CD4-positive, alpha-beta T cell (primary cell): ENCODE measurements at regions not wholly inside any gene's neighbourhood (a gene's known extent, or its start where the extent isn't known, plus 50 kb on each side); places are given as distances from the start of the nearest gene placed in this dataset.

Experiments
- ATAC-seq: fragments of 200-7000 bp; cut with Tn5 transposase; one replicate; pipeline ENCODE4 v1.10.0; 2022; ENCODE audit warnings: mild to moderate bottlenecking; ENCODE audit not compliant: poor library complexity
- CTCF ChIA-PET: fragments of 350-600 bp; sonication (Branson Sonifier 250); formaldehyde crosslinking; loops from one replicate; lab custom pipeline; 2021; ENCODE audit warnings: antibody characterized with exemption, inconsistent platforms; lab: Charles Lee
- POLR2A ChIA-PET: fragments of 350-600 bp; sonication (Branson Sonifier 250); formaldehyde crosslinking; loops from one replicate; lab custom pipeline; 2021; ENCODE audit warnings: antibody characterized with exemption, inconsistent platforms; lab: Charles Lee
- DNase-seq, 14 experiments: peaks; one replicate each; pipeline ENCODE4 v3.0.0-alpha.2; 2013 to 2020; ENCODE audit warnings: mixed read lengths in 2 of 14
- H3K27ac ChIP-seq, 2 donors: one replicate each; pipeline versions ENCODE4 v1.5.1 to v1.7.0; 2013; ENCODE audit warnings: low read length in 2 of 2, low read depth in 1 of 2, mild to moderate bottlenecking in 1 of 2
- H3K27me3 ChIP-seq, 2 experiments: 1 replicate in 1 of 2; 2 replicates in 1 of 2; pipeline versions ENCODE4 v1.6.1 to v1.7.0; 2013; ENCODE audit warnings: low read length in 2 of 2, control low read depth in 1 of 2, mild to moderate bottlenecking in 1 of 2, moderate library complexity in 1 of 2; ENCODE audit not compliant: insufficient read depth in 2 of 2, control insufficient read depth in 1 of 2
- H3K36me3 ChIP-seq: one replicate; pipeline ENCODE4 v1.6.1; 2013; ENCODE audit warnings: low read length, control low read depth; ENCODE audit not compliant: insufficient read depth
- H3K4me1 ChIP-seq: one replicate; pipeline ENCODE4 v1.6.1; 2013; ENCODE audit warnings: low read length, control low read depth; ENCODE audit not compliant: insufficient read depth
- H3K4me3 ChIP-seq: one replicate; pipeline ENCODE4 v1.5.1; 2013; ENCODE audit warnings: mild to moderate bottlenecking, low read length, moderate library complexity
- H3K9me3 ChIP-seq, 2 experiments: 1 replicate in 1 of 2; 2 replicates in 1 of 2; pipeline versions ENCODE4 v1.6.1 to v1.7.0; 2013; ENCODE audit warnings: low read length in 2 of 2, mild to moderate bottlenecking in 2 of 2, control low read depth in 1 of 2, moderate library complexity in 1 of 2; ENCODE audit not compliant: control insufficient read depth in 1 of 2, insufficient read depth in 1 of 2
- H3K27ac Mint-ChIP-seq: one replicate; pipeline ENCODE4 v1.8.0; 2020; ENCODE audit warnings: mixed read lengths
- H3K27me3 Mint-ChIP-seq: one replicate; pipeline ENCODE4 v1.8.0; 2021; ENCODE audit warnings: mixed read lengths
- H3K36me3 Mint-ChIP-seq: one replicate; pipeline ENCODE4 v1.8.0; 2021; ENCODE audit warnings: low read depth, mixed read lengths
- H3K4me1 Mint-ChIP-seq: one replicate; pipeline ENCODE4 v1.8.0; 2021; ENCODE audit warnings: low read depth, mixed read lengths
- H3K4me3 Mint-ChIP-seq: one replicate; pipeline ENCODE4 v1.8.0; 2020; ENCODE audit warnings: mild to moderate bottlenecking, mixed read lengths
- H3K9me3 Mint-ChIP-seq: one replicate; pipeline ENCODE4 v1.8.0; 2020; ENCODE audit warnings: mixed read lengths
- intact Hi-C, 2 experiments: fragments of 100-400 bp; cut with DNase I in 1 of 2; cut with micrococcal nuclease in 1 of 2; formaldehyde crosslinking; loops; one replicate each; pipeline versions ENCODE4 v1.15.1 to v1.9.0; 2023 to 2025; cut with DNase I, micrococcal nuclease
- TF ChIP-seq, protein P1 (sequence below): fragments of 200-600 bp; IDR thresholded peaks from one replicate; pipeline ENCODE4 v1.8.0; 2022; ENCODE audit warnings: antibody characterized with exemption, mild to moderate bottlenecking

DNA sequence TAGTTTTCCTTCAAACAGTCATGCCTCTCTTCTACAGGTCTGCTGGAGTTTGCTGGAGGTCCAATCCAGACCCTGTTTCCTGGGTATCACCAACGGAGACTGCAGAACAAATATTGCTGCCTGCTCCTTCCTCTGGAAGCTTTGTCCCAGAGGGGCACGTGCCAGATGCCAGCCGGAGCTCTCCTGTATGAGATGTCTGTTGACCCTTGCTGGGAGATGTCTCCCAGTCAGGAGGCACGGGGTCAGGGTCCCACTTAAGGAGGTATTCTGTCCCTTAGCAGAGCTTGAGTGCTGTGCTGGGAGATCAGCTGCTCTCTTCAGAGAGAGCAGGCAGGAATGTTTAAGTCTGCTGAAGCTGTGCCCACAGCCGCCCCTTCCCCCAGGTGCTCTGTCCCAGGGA is 666.9 kb downstream of the FRK start:
- intact Hi-C loops: no loop called here
- Mint-ChIP-seq H3K27me3 (no peaks in the 10 kb centered on the region), H3K27ac (no peak overlapping the region), H3K36me3 (no peaks in the 10 kb centered on the region), H3K9me3 (peaks cover 19% of the 10 kb centered on the region), H3K4me1 (no peaks in the 10 kb centered on the region), H3K4me3 (no peak overlapping the region)
- TF ChIP-seq, protein P1, sequence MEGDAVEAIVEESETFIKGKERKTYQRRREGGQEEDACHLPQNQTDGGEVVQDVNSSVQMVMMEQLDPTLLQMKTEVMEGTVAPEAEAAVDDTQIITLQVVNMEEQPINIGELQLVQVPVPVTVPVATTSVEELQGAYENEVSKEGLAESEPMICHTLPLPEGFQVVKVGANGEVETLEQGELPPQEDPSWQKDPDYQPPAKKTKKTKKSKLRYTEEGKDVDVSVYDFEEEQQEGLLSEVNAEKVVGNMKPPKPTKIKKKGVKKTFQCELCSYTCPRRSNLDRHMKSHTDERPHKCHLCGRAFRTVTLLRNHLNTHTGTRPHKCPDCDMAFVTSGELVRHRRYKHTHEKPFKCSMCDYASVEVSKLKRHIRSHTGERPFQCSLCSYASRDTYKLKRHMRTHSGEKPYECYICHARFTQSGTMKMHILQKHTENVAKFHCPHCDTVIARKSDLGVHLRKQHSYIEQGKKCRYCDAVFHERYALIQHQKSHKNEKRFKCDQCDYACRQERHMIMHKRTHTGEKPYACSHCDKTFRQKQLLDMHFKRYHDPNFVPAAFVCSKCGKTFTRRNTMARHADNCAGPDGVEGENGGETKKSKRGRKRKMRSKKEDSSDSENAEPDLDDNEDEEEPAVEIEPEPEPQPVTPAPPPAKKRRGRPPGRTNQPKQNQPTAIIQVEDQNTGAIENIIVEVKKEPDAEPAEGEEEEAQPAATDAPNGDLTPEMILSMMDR: no peak
- ChIA-PET CTCF (no interaction called here), POLR2A (no interaction called here)
- DNase-seq (no peak), ATAC-seq (no peak)
- no peak overlapping the region for H3K27ac ChIP-seq
- no peaks in the 10 kb centered on the region for H3K27me3 ChIP-seq
- no peak overlapping the region for H3K4me3 ChIP-seq
- no peaks in the 10 kb centered on the region for H3K36me3 ChIP-seq
- peaks cover 3 to 22% of the 10 kb centered on the region in 2 experiments for H3K9me3 ChIP-seq
- H3K4me1 ChIP-seq: no peaks in the 10 kb centered on the region

GRCh38 chr6:115370202-115370601 is 690.5 kb downstream of the FRK start:
- CTCF ChIA-PET: no interaction called here
- Histone ChIP-seq H3K4me3 (no peak overlapping the region), H3K27me3 (no peaks in the 10 kb centered on the region), H3K36me3 (no peaks in the 10 kb centered on the region), H3K9me3 (peaks cover 0 to 8% of the 10 kb centered on the region in 2 experiments), H3K27ac (no peak overlapping the region), H3K4me1 (no peaks in the 10 kb centered on the region)
- POLR2A ChIA-PET: no interaction called here
- TF ChIP-seq, protein P1: no peak
- intact Hi-C loops: no loop called here
- H3K36me3 Mint-ChIP-seq: no peaks in the 10 kb centered on the region
- ATAC-seq: no peak
- H3K9me3 Mint-ChIP-seq: peaks cover 20% of the 10 kb centered on the region
- no peak for DNase-seq
- no peaks in the 10 kb centered on the region for H3K4me1 Mint-ChIP-seq
- no peak overlapping the region for H3K27ac Mint-ChIP-seq
- H3K27me3 Mint-ChIP-seq: no peaks in the 10 kb centered on the region
- H3K4me3 Mint-ChIP-seq: no peak overlapping the region

GRCh38 chr6:115365783-115366182 is 694.9 kb downstream of the FRK start:
- H3K27ac ChIP-seq: no peak overlapping the region
- TF ChIP-seq, protein P1: no peak
- ATAC-seq (no peak), DNase-seq (no peak)
- H3K36me3 ChIP-seq: no peaks in the 10 kb centered on the region
- CTCF ChIA-PET: no interaction called here
- Mint-ChIP-seq H3K4me3 (no peak overlapping the region), H3K27me3 (no peaks in the 10 kb centered on the region), H3K36me3 (no peaks in the 10 kb centered on the region), H3K9me3 (peaks cover 19% of the 10 kb centered on the region), H3K27ac (no peak overlapping the region), H3K4me1 (no peaks in the 10 kb centered on the region)
- intact Hi-C loops: no loop called here
- H3K9me3 ChIP-seq: peaks cover 0 to 8% of the 10 kb centered on the region in 2 experiments
- no peaks in the 10 kb centered on the region for H3K4me1 ChIP-seq
- H3K4me3 ChIP-seq: no peak overlapping the region
- POLR2A ChIA-PET: no interaction called here
- H3K27me3 ChIP-seq: no peaks in the 10 kb centered on the region
